PC-9 (cell line): ENCODE measurements at regions not wholly inside any gene's neighbourhood (a gene's known extent, or its start where the extent isn't known, plus 50 kb on each side); places are given as distances from the start of the nearest gene placed in this dataset.

Experiments
- BruUV-seq: library from RNA; stranded (reverse); fragments of 400-500 nt; replicated peaks from 2 replicates; lab custom pipeline; 2021; lab: Mats Ljungman, UMichigan
- CTCF ChIA-PET: fragments of 300-600 bp; sonication (Branson Sonifier 250); formaldehyde crosslinking; loops from one replicate; lab custom pipeline; 2022; ENCODE audit warnings: antibody characterized with exemption; lab: Charles Lee
- POLR2A ChIA-PET: fragments of 300-600 bp; sonication (Branson Sonifier 250); formaldehyde crosslinking; loops from one replicate; lab custom pipeline; 2022; ENCODE audit warnings: antibody characterized with exemption; ENCODE audit not compliant: unreplicated experiment; lab: Charles Lee
- DNase-seq, 2 experiments: peaks; one replicate each; pipeline versions ENCODE4 v3.0.0 to v3.0.0-alpha.2; 2015 to 2022; ENCODE audit warnings: mixed read lengths in 1 of 2
- H2AFZ ChIP-seq: fragments of 200-600 bp; sonication (generic); 2 replicates; pipeline ENCODE4 v1.8.1; 2017; ENCODE audit warnings: antibody characterized with exemption
- H3F3A ChIP-seq: fragments of 200-600 bp; sonication (generic); 2 replicates; pipeline ENCODE4 v1.8.1; 2017; ENCODE audit warnings: antibody characterized with exemption, mild to moderate bottlenecking, low read depth; ENCODE audit not compliant: insufficient read depth
- H3K27ac ChIP-seq: fragments of 200-600 bp; sonication (generic); 2 replicates; pipeline ENCODE4 v1.6.1; 2016; ENCODE audit warnings: mixed run types
- H3K27me3 ChIP-seq: fragments of 200-600 bp; sonication (generic); 2 replicates; pipeline ENCODE4 v1.6.1; 2016; ENCODE audit warnings: low read depth, mixed run types; ENCODE audit not compliant: insufficient read depth
- H3K36me3 ChIP-seq: fragments of 200-600 bp; sonication (generic); 2 replicates; pipeline ENCODE4 v1.6.1; 2016; ENCODE audit warnings: low read depth, mixed run types
- H3K4me1 ChIP-seq: fragments of 200-600 bp; sonication (generic); replicated peaks from 2 replicates; pipeline ENCODE4 v1.6.1; 2016; ENCODE audit warnings: mixed run types; ENCODE audit not compliant: insufficient read depth
- H3K4me2 ChIP-seq: fragments of 200-600 bp; sonication (generic); 2 replicates; pipeline ENCODE4 v1.6.1; 2017; ENCODE audit warnings: mixed run types
- H3K4me3 ChIP-seq: fragments of 200-600 bp; sonication (generic); 2 replicates; pipeline ENCODE4 v1.6.1; 2016; ENCODE audit warnings: mixed run types
- H3K79me2 ChIP-seq: fragments of 200-600 bp; sonication (generic); 2 replicates; pipeline ENCODE4 v1.6.1; 2017; ENCODE audit warnings: low read depth, mixed run types
- H3K9me2 ChIP-seq: fragments of 200-600 bp; sonication (generic); 2 replicates; pipeline ENCODE4 v1.8.1; 2017; ENCODE audit warnings: mild to moderate bottlenecking; ENCODE audit not compliant: insufficient read depth
- H3K9me3 ChIP-seq: fragments of 200-600 bp; sonication (generic); 2 replicates; pipeline ENCODE4 v1.8.1; 2016; ENCODE audit warnings: low read depth; ENCODE audit not compliant: insufficient read depth
- H4K20me1 ChIP-seq: fragments of 200-600 bp; sonication (generic); 2 replicates; pipeline ENCODE4 v1.8.1; 2017; ENCODE audit not compliant: insufficient read depth
- EZH2 ChIP-seq: fragments of 200-600 bp; sonication (generic); IDR thresholded peaks from 2 replicates; pipeline ENCODE4 v1.8.0; 2017; ENCODE audit warnings: antibody characterized with exemption, low read depth
- intact Hi-C: fragments of 100-400 bp; cut with micrococcal nuclease; formaldehyde crosslinking; loops from one replicate; pipeline ENCODE4 v1.10.0; 2022; ENCODE audit not compliant: unreplicated experiment
- TF ChIP-seq, protein P1 (sequence below): fragments of 200-600 bp; sonication (generic); conservative IDR thresholded peaks from 2 replicates; pipeline ENCODE4 v1.6.1; 2017; ENCODE audit warnings: mixed run types, antibody characterized with exemption, mild to moderate bottlenecking, moderate library complexity

DNA sequence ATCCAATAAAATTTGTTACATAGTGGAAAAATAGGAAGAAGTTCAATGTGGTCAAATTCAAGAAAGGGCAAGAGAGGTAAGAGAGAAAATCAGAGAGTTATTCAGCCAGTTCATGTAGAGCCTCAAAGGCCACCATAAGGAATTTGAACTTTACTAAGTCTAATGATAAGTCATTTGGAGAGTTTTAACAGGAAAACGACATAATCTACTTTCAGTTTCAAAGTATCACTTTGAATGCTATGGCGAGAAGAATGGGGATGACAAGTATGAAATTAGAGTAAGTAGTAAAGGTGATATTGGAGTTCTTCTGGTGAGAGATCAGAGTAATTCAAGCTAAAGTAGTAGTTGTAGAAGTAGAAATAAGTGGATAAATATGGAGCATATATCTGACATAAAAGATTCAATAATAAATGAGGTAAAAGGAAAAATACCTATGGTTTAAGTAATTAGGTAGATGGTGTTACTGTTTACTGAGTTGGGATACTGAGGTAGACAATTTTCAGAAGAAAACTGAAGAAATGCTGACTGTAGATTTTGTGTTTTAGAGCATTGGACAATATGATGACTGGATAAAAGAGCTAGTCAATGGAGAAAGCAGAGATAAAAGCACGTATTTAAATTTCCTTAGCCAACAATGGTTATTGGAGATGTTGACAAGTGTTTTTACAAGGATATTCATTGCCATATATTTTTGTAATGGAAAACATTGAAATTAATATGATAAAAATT is 331.7 kb upstream of the ADGRL3 start:
- ChIA-PET CTCF (no interaction called here), POLR2A (no interaction called here)
- H3K36me3 ChIP-seq, result no peaks in the 10 kb centered on the region
- H3K4me3 ChIP-seq, result no peak overlapping the region
- H2AFZ ChIP-seq, result no peak overlapping the region
- no peaks in the 10 kb centered on the region for H3F3A ChIP-seq
- H3K79me2 ChIP-seq, result no peaks in the 10 kb centered on the region
- no peaks in the 10 kb centered on the region for H3K27me3 ChIP-seq
- H3K9me3 ChIP-seq, result no peaks in the 10 kb centered on the region
- intact Hi-C loops, result no loop called here
- H3K4me1 ChIP-seq, result no peaks in the 10 kb centered on the region
- H3K9me2 ChIP-seq, result no peaks in the 10 kb centered on the region
- no TSS peak for BruUV-seq
- DNase-seq, result no peak
- no peaks in the 10 kb centered on the region for H4K20me1 ChIP-seq
- H3K27ac ChIP-seq, result no peak overlapping the region
- TF ChIP-seq, protein P1, sequence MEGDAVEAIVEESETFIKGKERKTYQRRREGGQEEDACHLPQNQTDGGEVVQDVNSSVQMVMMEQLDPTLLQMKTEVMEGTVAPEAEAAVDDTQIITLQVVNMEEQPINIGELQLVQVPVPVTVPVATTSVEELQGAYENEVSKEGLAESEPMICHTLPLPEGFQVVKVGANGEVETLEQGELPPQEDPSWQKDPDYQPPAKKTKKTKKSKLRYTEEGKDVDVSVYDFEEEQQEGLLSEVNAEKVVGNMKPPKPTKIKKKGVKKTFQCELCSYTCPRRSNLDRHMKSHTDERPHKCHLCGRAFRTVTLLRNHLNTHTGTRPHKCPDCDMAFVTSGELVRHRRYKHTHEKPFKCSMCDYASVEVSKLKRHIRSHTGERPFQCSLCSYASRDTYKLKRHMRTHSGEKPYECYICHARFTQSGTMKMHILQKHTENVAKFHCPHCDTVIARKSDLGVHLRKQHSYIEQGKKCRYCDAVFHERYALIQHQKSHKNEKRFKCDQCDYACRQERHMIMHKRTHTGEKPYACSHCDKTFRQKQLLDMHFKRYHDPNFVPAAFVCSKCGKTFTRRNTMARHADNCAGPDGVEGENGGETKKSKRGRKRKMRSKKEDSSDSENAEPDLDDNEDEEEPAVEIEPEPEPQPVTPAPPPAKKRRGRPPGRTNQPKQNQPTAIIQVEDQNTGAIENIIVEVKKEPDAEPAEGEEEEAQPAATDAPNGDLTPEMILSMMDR, result no peak
- no peak for TF ChIP-seq EZH2
- no peak overlapping the region for H3K4me2 ChIP-seq

DNA sequence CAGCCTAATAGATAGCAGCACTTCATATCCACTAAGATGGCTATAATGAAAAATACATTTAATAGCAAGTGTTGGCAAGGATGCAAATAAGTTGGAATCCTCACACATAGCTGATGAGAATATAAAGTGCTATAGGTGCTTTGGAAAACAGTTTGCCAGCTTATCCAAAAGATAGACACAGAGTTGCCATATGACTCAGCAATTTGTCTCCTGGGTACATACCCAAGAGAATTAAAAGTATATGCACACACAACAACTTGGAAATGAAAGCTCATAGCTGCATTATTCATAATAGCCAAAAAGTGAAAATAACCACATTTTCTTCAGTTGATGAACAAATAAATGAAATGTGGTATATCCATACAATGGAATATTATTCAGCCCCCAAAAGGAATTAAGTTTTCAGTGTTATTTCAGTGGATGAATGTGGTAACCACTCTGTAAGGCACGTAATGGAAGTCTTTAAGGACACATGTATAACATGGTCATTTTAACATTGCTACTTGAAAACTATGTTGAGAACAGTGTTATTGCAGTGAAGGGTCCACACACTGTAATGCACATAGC is 320.9 kb upstream of the ADGRL3 start:
- no peaks in the 10 kb centered on the region for H3K9me3 ChIP-seq
- H2AFZ ChIP-seq, result no peak overlapping the region
- H3K27me3 ChIP-seq, result no peaks in the 10 kb centered on the region
- no peaks in the 10 kb centered on the region for H3K4me1 ChIP-seq
- TF ChIP-seq, protein P1, result no peak
- no peak for TF ChIP-seq EZH2
- intact Hi-C loops, result no loop called here
- no peak overlapping the region for H3K4me3 ChIP-seq
- no peaks in the 10 kb centered on the region for H3K36me3 ChIP-seq
- DNase-seq, result no peak
- no peaks in the 10 kb centered on the region for H3K79me2 ChIP-seq
- ChIA-PET CTCF (no interaction called here), POLR2A (no interaction called here)
- no peak overlapping the region for H3K4me2 ChIP-seq
- no peaks in the 10 kb centered on the region for H3K9me2 ChIP-seq
- H4K20me1 ChIP-seq, result no peaks in the 10 kb centered on the region
- H3F3A ChIP-seq, result no peaks in the 10 kb centered on the region
- H3K27ac ChIP-seq, result no peak overlapping the region
- BruUV-seq, result no TSS peak

DNA sequence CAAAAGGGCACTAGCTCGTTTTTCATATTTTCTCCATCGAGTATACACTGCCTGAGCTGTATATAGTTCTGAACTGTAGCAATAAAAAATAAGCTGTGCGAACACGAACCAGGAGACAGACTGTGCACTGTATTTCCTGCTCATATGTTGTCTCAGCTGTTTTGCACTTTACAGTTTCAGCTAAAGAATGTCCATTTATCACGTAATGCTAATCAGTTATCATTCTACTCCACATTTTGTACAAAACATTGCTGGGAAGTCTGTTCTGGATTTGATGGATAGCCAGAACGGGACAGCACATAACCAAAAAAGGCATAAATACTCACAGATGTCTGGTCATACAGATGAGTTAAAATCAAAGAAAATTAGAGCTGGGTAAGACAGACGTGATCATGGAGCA is 315.5 kb upstream of the ADGRL3 start:
- Histone ChIP-seq H3K27me3 (no peaks in the 10 kb centered on the region), H3K79me2 (no peaks in the 10 kb centered on the region), H4K20me1 (no peaks in the 10 kb centered on the region), H3K4me2 (no peak overlapping the region), H3F3A (no peaks in the 10 kb centered on the region), H2AFZ (no peak overlapping the region), H3K36me3 (no peaks in the 10 kb centered on the region), H3K27ac (no peak overlapping the region), H3K9me3 (no peaks in the 10 kb centered on the region), H3K9me2 (no peaks in the 10 kb centered on the region), H3K4me1 (no peaks in the 10 kb centered on the region), H3K4me3 (no peak overlapping the region)
- ChIA-PET POLR2A (no interaction called here), CTCF (no interaction called here)
- intact Hi-C loops, result no loop called here
- BruUV-seq, result no TSS peak
- DNase-seq, result no peak
- TF ChIP-seq, protein P1, result no peak
- no peak for TF ChIP-seq EZH2
